Parathyroid adenoma (tissue), 2 donors: ENCODE measurements at regions not wholly inside any gene's neighbourhood (a gene's known extent, or its start where the extent isn't known, plus 50 kb on each side); places are given as distances from the start of the nearest gene placed in this dataset.

ENCODE experiments used
- H2AFZ ChIP-seq: fragments of 300-600 bp; sonication (generic); one replicate; pipeline ENCODE4 v1.7.0; 2017; ENCODE audit warnings: antibody characterized with exemption, mild to moderate bottlenecking
- H3K27ac ChIP-seq: fragments of 300-600 bp; sonication (generic); one replicate; pipeline ENCODE4 v1.7.0; 2017
- H3K27me3 ChIP-seq: fragments of 300-600 bp; sonication (generic); one replicate; pipeline ENCODE4 v1.7.0; 2017; ENCODE audit warnings: low read length; ENCODE audit not compliant: control insufficient read depth, insufficient read depth
- H3K36me3 ChIP-seq: fragments of 300-600 bp; sonication (generic); one replicate; pipeline ENCODE4 v1.7.0; 2017; ENCODE audit warnings: low read length; ENCODE audit not compliant: control insufficient read depth, insufficient read depth
- H3K4me1 ChIP-seq: fragments of 300-600 bp; sonication (generic); one replicate; pipeline ENCODE4 v1.7.0; 2017; ENCODE audit warnings: control low read depth
- H3K4me2 ChIP-seq: fragments of 300-600 bp; sonication (generic); one replicate; pipeline ENCODE4 v1.7.0; 2017; ENCODE audit warnings: low read length
- H3K4me3 ChIP-seq: fragments of 300-600 bp; sonication (generic); one replicate; pipeline ENCODE4 v1.7.0; 2017; ENCODE audit warnings: low read depth, low read length
- H3K79me2 ChIP-seq: fragments of 300-600 bp; sonication (generic); one replicate; pipeline ENCODE4 v1.7.0; 2017; ENCODE audit warnings: control low read depth
- H3K9ac ChIP-seq: fragments of 300-600 bp; sonication (generic); one replicate; pipeline ENCODE4 v1.7.0; 2017; ENCODE audit warnings: mild to moderate bottlenecking
- H3K9me3 ChIP-seq: fragments of 300-600 bp; sonication (generic); one replicate; pipeline ENCODE4 v1.7.0; 2017; ENCODE audit warnings: low read length; ENCODE audit not compliant: control insufficient read depth
- CTCF ChIP-seq: fragments of 300-600 bp; sonication (generic); IDR thresholded peaks from one replicate; pipeline ENCODE4 v1.7.0; 2017; ENCODE audit warnings: antibody characterized with exemption, mild to moderate bottlenecking
- donor health status: primary hyperparathyroidism.

DNA sequence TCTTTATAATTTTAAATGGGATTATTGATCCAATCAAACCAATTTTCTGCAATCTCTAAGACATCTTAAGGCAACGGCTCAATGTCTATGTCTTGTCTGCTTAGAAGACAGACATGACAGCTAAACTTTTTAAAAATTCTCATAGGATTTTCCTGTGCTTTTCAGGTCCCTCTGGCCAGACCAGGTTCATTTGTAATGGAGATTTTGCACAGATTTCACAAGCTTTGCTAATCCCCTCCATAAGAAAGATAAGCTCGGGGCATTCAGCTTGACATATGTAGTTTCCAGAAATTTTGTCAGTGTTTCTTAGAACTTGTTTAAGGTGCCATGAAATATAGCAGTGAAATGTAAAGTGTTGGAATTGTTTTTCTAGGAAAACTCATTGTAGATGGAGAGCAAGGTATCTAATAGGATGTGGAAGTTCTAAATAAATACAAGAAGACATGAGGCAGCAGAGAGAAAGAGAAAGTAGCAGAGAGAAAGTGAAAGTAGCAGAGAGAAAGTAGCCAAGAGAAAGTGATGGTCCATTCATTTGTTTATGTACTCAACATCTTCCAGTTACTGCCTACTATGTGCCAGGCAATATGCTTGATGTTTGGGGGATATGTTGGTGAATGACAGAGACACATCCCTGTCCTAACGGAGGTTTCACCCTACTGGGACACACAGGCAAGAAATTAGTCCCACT is 219.1 kb upstream of the ARHGAP42 start:
- Histone ChIP-seq H3K9me3 (no peaks in the 10 kb centered on the region), H3K79me2 (no peaks in the 10 kb centered on the region), H3K36me3 (no peaks in the 10 kb centered on the region), H3K27me3 (no peaks in the 10 kb centered on the region), H3K9ac (no peak overlapping the region), H2AFZ (no peak overlapping the region), H3K4me1 (no peaks in the 10 kb centered on the region), H3K27ac (no peak overlapping the region), H3K4me3 (no peak overlapping the region), H3K4me2 (no peak overlapping the region)
- TF ChIP-seq CTCF, result no peak

DNA sequence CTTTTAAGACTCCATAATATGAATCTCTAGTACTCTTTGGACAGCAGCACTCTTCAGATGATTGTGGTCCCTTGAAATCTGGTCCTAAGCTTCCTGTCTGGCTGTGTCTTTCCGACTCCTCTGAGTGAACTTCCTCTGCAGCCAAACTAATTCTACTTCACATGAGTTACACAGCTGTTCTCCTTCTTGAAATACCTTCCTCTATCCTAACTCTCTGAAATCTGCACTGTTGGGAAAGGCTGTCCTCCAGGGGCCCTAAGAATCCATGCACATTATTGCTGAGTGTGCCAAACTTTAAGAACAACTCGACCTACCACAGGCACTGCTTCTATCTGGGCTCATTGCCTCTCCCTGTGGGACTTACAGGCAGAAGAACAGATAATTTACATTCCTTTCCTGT is 217.3 kb upstream of the ARHGAP42 start:
- Histone ChIP-seq H3K36me3 (no peaks in the 10 kb centered on the region), H3K9ac (no peak overlapping the region)
- TF ChIP-seq CTCF, result no peak

GRCh38 chr11:100472727-100473389 is 214.2 kb upstream of the ARHGAP42 start:
- H3K36me3 ChIP-seq, result no peaks in the 10 kb centered on the region
- H3K4me1 ChIP-seq, result no peaks in the 10 kb centered on the region
- H3K9me3 ChIP-seq, result no peaks in the 10 kb centered on the region
- no peak overlapping the region for H3K9ac ChIP-seq
- no peak overlapping the region for H3K27ac ChIP-seq
- H3K4me2 ChIP-seq, result no peak overlapping the region
- no peak for TF ChIP-seq CTCF
- no peaks in the 10 kb centered on the region for H3K27me3 ChIP-seq
- no peak overlapping the region for H3K4me3 ChIP-seq
- H2AFZ ChIP-seq, result no peak overlapping the region
- no peaks in the 10 kb centered on the region for H3K79me2 ChIP-seq

More for the DNA sequence above, 217.3 kb upstream of the ARHGAP42 start:
- Histone ChIP-seq H3K4me1 (no peaks in the 10 kb centered on the region), H3K79me2 (no peaks in the 10 kb centered on the region), H3K27ac (no peak overlapping the region), H3K4me2 (no peak overlapping the region), H3K27me3 (no peaks in the 10 kb centered on the region), H2AFZ (no peak overlapping the region), H3K4me3 (no peak overlapping the region), H3K9me3 (no peaks in the 10 kb centered on the region)

- Histone ChIP-seq H3K4me2 (no peak overlapping the region), H3K4me1 (no peaks in the 10 kb centered on the region), H3K4me3 (no peak overlapping the region), H2AFZ (no peak overlapping the region), H3K79me2 (no peaks in the 10 kb centered on the region), H3K27ac (no peak overlapping the region), H3K36me3 (no peaks in the 10 kb centered on the region), H3K9me3 (no peaks in the 10 kb centered on the region), H3K27me3 (no peaks in the 10 kb centered on the region), H3K9ac (no peak overlapping the region)
- no peak for TF ChIP-seq CTCF
Observed at GRCh38 chr11:100473390-100473740, 213.7 kb upstream of the ARHGAP42 start.

DNA sequence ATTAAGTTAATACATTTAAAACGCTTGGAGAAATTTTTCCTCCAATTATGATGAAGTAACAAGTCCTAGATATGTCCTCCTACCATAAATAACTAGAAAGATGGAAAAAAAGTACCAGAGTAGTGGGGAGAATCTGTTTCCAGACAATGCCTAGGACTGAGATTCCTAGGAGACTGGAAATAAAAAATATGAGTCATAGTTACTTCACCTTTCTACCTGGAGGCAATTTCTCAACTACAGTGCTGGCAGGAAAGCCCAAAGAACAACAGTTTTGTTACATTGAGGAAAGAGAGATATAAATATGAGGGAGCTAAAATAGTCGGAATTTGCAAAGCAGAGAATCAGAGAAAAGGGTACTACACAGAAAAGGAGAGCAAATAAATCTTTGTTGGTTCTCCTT is 202.1 kb upstream of the ARHGAP42 start:
- no peak overlapping the region for H3K27ac ChIP-seq
- H3K9ac ChIP-seq, result no peak overlapping the region
- H2AFZ ChIP-seq, result no peak overlapping the region
- H3K27me3 ChIP-seq, result no peaks in the 10 kb centered on the region
- no peaks in the 10 kb centered on the region for H3K9me3 ChIP-seq
- no peak overlapping the region for H3K4me2 ChIP-seq
- no peaks in the 10 kb centered on the region for H3K36me3 ChIP-seq
- no peak for TF ChIP-seq CTCF
- no peaks in the 10 kb centered on the region for H3K4me1 ChIP-seq
- H3K4me3 ChIP-seq, result no peak overlapping the region
- no peaks in the 10 kb centered on the region for H3K79me2 ChIP-seq
